Cardiac fibroblast (primary cell): ENCODE measurements at regions not wholly inside any gene's neighbourhood (a gene's known extent, or its start where the extent isn't known, plus 50 kb on each side); places are given as distances from the start of the nearest gene placed in this dataset.
"Not testable (repeated sequence)": the region's sequence is repeated elsewhere in the genome, so short reads cannot be mapped to it uniquely, and the experiment has no call there.

Source experiments
- DNase-seq, 2 donors: peaks; one replicate each; pipeline versions ENCODE4 v3.0.0 to v3.0.0-alpha.2; 2010; ENCODE audit warnings: low read depth in 2 of 2
- H3K4me3 ChIP-seq, 2 donors: replicated peaks in 1 of 2; 1 replicate in 1 of 2; 2 replicates in 1 of 2; pipeline ENCODE4 v1.5.1; 2011; ENCODE audit warnings: low read depth in 2 of 2, low read length in 2 of 2, mild to moderate bottlenecking in 2 of 2, moderate library complexity in 1 of 2
- TF ChIP-seq, protein P1 (sequence below): IDR thresholded peaks from one replicate; pipeline ENCODE4 v1.5.1; 2011; ENCODE audit warnings: low read depth, mild to moderate bottlenecking, low read length, inconsistent platforms

DNA sequence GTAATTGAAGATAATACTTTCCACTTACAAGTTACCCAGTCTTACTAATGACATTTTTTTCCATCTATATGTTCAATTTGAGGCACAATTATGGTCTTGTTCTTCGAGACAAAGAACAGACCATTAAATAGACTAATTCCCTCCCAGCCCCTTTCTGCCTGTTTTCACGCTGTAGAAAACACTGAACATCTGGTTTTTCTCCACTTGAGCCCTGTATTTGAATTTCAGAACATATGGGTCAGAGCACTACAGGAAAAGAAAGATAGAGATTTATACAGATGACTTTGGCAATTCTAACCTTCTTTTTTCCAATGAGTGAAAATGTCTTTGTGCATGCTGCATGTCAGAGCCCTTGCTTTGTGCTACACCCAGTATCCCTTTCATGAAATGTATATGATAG is 506.9 kb downstream of the LRRC70 start:
- TF ChIP-seq, protein P1, sequence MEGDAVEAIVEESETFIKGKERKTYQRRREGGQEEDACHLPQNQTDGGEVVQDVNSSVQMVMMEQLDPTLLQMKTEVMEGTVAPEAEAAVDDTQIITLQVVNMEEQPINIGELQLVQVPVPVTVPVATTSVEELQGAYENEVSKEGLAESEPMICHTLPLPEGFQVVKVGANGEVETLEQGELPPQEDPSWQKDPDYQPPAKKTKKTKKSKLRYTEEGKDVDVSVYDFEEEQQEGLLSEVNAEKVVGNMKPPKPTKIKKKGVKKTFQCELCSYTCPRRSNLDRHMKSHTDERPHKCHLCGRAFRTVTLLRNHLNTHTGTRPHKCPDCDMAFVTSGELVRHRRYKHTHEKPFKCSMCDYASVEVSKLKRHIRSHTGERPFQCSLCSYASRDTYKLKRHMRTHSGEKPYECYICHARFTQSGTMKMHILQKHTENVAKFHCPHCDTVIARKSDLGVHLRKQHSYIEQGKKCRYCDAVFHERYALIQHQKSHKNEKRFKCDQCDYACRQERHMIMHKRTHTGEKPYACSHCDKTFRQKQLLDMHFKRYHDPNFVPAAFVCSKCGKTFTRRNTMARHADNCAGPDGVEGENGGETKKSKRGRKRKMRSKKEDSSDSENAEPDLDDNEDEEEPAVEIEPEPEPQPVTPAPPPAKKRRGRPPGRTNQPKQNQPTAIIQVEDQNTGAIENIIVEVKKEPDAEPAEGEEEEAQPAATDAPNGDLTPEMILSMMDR, result no peak
- no peak overlapping the region for H3K4me3 ChIP-seq

DNA sequence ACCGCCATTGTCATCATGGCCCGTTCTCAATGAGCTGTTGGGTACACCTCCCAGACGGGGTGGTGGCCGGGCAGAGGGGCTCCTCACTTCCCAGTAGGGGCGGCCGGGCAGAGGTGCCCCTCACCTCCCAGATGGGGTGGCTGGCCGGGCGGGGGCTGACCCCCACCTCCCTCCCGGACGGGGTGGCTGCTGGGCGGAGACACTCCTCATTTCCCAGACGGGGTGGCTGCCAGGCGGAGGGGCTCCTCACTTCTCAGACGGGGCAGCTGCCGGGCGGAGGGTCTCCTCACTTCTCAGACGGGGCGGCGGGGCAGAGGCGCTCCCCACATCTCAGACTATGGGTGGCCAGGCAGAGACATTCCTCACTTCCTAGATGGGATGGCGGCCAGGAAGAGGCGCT is 505.1 kb downstream of the LRRC70 start:
- DNase-seq, H3K4me3 ChIP-seq: not testable (repeated sequence)

More for the DNA sequence above, 506.9 kb downstream of the LRRC70 start:
- DNase-seq, result no peak

DNA sequence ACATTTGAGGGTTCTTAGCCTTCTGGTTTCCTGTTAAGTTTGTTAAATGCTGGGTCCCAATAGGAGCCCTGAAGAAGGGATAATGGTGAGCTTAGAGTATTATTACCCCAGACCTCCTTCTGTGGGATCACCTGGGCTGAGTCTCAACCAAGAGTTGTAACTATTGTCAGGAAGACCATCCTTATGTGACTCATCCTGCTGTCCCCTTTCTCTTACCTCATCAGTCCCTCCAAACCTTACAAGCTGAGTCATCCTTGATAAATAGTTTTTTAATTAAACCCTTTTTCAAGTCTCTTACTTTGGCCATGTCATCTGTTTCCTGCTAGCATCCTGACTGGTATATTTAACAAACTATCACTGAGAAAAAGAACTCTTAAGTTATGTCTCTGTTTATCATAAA is 502.8 kb downstream of the LRRC70 start:
- H3K4me3 ChIP-seq, result no peak overlapping the region
- peak in 1 of 2 donors; percentile 7 for DNase-seq
- TF ChIP-seq, protein P1, result no peak

DNA sequence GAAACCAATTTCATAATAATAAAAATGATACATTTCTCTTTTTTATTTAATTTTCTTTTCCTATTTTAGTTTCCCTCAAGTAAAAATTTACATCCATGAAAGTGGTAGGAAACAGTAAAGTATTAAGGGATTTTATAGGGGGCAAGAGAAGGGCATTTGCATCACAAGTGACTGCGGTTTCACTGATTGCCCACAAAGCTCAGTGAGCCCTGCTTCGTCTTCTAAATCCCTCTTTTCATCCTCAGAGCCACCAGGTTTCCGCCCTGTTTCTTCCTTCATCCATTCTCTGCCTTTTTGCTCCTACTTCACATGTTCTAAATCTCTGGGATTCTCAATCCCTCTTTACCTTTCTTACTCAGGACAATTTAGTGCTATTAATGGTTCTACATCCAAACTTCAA is 491.4 kb downstream of the LRRC70 start:
- no peak overlapping the region for H3K4me3 ChIP-seq
- DNase-seq, result no peak
- TF ChIP-seq, protein P1, result no peak

DNA sequence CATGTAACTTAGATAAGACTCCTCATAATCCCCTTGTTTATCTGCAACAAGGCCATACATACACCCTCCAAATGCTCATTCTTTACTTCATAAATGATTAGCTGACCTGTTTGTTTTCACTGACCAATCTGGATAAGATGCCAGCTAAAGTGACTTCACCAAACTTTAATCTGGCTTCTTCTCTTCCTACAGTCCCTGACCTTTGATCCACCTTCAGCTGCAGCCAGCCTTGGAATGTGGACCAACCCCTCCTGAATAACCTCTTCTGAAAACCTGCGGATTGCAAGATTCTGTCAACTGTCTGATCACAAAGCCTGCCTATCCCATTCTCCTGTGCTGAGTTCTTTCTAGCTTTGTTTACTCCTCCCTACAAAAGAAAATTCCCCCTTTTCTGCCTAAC is 476.8 kb downstream of the LRRC70 start:
- no peak overlapping the region for H3K4me3 ChIP-seq
- DNase-seq, result no peak
- TF ChIP-seq, protein P1, result no peak

DNA sequence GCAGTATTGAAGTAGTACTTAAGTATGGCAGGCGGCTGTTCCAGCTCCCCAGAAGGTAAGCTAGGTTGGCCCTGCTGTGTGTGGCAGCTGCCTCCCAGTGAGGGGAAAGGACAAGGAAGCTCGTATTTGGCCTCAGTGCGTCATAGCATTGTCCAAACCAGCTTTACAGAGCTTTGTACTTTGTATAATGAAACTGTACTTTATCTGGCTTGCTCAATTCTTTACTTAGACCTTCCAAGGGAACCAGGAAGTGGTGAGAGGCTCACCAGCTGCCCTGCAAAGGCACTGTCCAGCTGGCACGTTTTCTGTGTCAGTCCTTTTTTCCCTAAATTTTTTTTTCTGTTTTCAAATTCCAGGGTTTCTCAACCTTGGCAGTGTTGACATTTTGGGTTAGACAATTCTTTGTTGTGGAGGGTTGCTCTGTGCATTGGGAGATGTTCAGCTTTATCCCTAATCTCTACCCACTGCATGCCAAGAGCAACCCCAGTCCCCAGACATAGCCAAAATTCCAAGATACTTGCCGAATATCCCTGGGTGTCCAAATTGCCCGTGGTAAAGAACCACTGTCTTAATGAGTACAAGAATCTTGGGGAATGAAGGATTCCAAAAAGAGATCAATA is 474.5 kb downstream of the LRRC70 start:
- TF ChIP-seq, protein P1, result no peak
- DNase-seq, result peak; percentile 82 to 86
- H3K4me3 ChIP-seq, result no peak overlapping the region

DNA sequence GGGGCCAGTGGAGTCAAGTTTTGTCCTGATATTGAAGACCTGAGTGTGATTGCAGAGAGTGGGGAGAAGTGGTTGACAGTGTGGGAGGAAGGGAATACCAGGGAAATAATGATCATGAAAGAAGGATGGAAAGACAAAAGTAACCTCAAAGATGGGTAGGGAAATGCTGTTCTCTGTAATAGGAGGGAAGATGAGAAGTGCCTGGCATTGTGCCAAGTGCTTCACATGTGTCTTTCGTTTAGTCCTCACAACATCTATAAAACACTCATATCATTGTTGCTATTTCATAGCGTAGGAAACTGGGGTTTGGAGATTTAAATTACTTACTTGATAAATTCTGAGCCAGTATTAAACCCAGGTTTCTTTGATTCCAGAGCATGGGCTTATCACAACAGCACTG is 472.3 kb downstream of the LRRC70 start:
- no peak overlapping the region for H3K4me3 ChIP-seq
- no peak for DNase-seq
- TF ChIP-seq, protein P1, result no peak
